HG02798 (cell line): ENCODE measurements at regions not wholly inside any gene's neighbourhood (a gene's known extent, or its start where the extent isn't known, plus 50 kb on each side); places are given as distances from the start of the nearest gene placed in this dataset.

Source experiments
- ATAC-seq: cut with Tn5 transposase; IDR thresholded peaks from one replicate; pipeline ENCODE4 v1.9.1; 2021; ENCODE audit warnings: mild to moderate bottlenecking; ENCODE audit not compliant: unreplicated experiment, poor library complexity

GRCh38 chr19:32202244-32202643 lies 143.2 kb upstream of the ZNF507 start:
- no peak for ATAC-seq

GRCh38 chr19:32203161-32203560 lies 142.2 kb upstream of the ZNF507 start:
- no peak for ATAC-seq

GRCh38 chr19:32206065-32206464 lies 139.3 kb upstream of the ZNF507 start:
- no peak for ATAC-seq

- no peak for ATAC-seq
Observed at GRCh38 chr19:32208060-32208459, 137.3 kb upstream of the ZNF507 start.

GRCh38 chr19:32219392-32219791 lies 126.0 kb upstream of the ZNF507 start:
- no peak for ATAC-seq

GRCh38 chr19:32219881-32220472 lies 125.4 kb upstream of the ZNF507 start:
- no peak for ATAC-seq

GRCh38 chr19:32220951-32221350 lies 124.5 kb upstream of the ZNF507 start:
- ATAC-seq = no peak

- ATAC-seq = no peak
Observed at GRCh38 chr19:32222556-32222955, 122.9 kb upstream of the ZNF507 start.

- no peak for ATAC-seq
Observed at GRCh38 chr19:32223106-32223505, 122.3 kb upstream of the ZNF507 start.

GRCh38 chr19:32223595-32224370 lies 121.6 kb upstream of the ZNF507 start:
- ATAC-seq = no peak

GRCh38 chr19:32224371-32225244 lies 120.8 kb upstream of the ZNF507 start:
- ATAC-seq = peak; percentile 86

- ATAC-seq = no peak
Observed at GRCh38 chr19:32227561-32228165, 117.7 kb upstream of the ZNF507 start.

- no peak for ATAC-seq
Observed at GRCh38 chr19:32230441-32230840, 115.0 kb upstream of the ZNF507 start.

- ATAC-seq = no peak
Observed at GRCh38 chr19:32231020-32231419, 114.4 kb upstream of the ZNF507 start.

GRCh38 chr19:32231691-32232090 lies 113.7 kb upstream of the ZNF507 start:
- ATAC-seq = no peak

GRCh38 chr19:32232449-32232848 lies 113.0 kb upstream of the ZNF507 start:
- ATAC-seq = no peak

- ATAC-seq = no peak
Observed at GRCh38 chr19:32233091-32233490, 112.3 kb upstream of the ZNF507 start.

GRCh38 chr19:32233885-32234284 lies 111.5 kb upstream of the ZNF507 start:
- ATAC-seq = no peak

- no peak for ATAC-seq
Observed at GRCh38 chr19:32234663-32235217, 110.7 kb upstream of the ZNF507 start.

- ATAC-seq = peak; percentile 54
Observed at GRCh38 chr19:32238076-32238475, 107.3 kb upstream of the ZNF507 start.
